ENCODE measurements at regions not wholly inside any gene's neighbourhood (a gene's known extent, or its start where the extent isn't known, plus 50 kb on each side); places are given as distances from the start of the nearest gene placed in this dataset.
"Not testable (repeated sequence)": the region's sequence is repeated elsewhere in the genome, so short reads cannot be mapped to it uniquely, and the experiment has no call there.

DNA sequence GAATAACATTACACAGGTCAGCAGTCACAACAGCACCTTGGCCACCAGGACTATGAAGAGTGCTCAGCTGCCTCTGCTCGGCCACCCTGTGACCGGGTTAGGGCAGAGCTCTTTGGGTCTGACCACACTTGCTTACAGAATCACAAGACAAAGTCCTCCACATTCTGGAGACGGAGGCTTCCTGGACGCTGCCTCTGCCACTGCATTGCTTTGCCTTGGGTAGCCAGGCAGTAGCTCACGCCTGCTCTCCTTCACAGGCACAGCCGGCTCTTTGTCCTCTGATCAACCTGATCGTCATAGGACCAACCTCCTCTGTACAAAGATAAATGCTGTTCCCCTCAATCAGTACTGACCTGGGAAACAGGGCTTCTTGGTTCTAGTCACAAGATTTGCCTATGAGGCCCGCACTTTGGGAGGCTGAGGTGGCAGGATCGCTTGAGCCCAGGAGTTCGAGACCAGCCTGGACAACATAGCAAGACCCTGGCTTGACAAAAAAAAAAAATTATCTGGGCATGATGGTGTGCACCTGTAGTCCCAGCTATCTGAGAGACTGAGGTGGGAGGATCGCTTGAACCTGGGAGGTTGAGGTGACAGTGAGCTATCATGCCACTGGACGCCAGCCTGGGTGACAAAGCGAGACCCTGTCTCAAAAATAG is 128.4 kb upstream of the IER5L start:
- no peak for DNase-seq

DNA sequence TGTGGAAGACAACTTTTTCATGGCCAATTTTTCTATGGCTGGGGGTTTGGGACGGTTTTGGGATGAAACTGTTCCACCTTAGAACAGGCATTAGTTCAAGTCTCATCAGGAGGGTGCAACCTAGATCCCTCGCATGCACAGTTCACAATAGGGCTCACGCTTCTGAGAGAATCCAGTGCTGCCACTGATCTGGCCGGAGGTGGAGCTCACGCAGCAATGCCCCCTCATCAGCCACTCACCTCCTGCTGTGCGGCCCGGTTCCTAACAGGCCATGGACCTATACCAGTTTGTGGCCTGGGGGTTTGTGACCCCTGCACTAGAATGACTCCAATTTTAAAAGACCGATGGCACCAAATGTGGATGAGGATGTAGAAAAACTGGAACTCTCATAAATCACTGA is 127.2 kb upstream of the IER5L start:
- DNase-seq = no peak

DNA sequence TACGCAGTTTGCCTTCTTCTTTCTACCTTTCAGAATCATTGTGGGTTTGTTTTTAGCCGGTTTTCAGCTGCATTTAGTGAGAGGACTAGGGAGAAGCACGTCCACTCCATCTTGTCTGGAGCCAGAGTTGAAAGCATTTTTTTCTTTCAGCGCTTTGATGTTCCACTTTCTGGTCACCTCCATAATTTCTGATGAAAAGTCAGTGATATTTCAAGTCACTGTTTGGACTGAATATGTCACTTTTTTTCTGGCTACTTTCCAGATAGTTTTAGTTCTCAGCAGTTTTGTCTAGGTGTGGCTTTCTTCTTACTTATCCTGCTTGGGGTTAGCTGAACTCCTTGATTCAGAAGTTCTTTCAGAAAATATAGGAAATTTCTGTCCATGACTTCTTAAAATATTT is 123.9 kb upstream of the IER5L start:
- DNase-seq = no peak

DNA sequence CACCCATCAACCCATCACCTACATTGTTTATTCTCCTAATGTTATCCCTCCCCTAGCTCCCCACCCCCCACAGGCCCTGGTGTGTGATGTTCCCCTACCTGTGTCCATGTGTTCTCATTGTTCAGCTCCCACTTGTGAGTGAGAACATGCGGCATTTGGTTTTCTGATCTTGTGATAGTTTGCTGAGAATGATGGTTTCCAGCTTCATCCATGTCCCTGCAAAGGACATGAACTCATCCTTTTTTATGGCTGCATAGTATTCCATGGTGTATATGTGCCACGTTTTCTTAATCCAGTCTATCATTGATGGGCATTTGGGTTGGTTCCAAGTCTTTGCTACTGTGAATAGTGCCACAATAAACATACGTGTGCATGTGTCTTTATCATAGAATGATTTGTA is 118.1 kb upstream of the IER5L start:
- DNase-seq = not testable (repeated sequence)

DNA sequence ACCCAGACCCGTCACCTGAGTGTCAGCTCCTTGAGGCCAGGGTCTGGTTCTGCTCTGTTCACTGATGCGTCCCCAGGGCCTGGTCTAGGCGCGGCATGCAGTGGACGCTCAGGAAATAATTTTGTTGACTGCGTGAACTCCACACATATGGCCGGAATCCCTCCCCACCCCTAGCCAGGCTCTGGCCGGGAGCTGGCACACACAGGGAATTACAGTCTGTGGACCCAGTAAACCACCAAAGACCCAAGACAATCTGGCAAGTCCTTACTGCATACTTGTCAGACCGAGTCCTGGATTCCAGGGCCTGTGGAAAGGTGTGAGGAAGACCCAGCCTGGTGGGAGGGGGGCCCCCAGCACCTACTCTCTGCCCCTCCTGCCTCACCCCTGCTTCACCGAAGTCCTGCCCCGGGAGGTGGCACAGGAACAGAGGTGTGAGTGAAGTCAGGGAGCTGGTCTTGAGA is 113.0 kb upstream of the IER5L start:
- DNase-seq = no peak

DNA sequence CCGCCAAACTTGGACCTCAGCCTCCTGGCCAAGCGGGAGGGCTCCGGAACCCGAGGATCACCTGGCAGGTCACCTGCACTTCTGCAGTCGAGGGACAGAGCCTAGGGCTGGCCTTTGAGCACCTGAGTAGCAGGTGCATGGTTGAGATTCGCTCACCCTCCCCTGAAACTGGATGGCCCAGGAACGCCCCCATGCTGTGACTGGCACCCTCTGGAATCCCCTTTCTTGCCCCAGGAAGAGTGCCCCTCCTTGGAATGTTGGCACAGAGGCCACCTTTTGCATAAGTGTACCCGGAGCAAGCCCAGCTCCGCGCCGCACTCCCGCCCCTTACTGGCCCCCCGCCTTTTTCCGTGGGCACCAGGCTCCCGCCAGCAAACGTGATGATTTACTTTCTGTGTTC is 112.5 kb upstream of the IER5L start:
- no peak for DNase-seq

DNA sequence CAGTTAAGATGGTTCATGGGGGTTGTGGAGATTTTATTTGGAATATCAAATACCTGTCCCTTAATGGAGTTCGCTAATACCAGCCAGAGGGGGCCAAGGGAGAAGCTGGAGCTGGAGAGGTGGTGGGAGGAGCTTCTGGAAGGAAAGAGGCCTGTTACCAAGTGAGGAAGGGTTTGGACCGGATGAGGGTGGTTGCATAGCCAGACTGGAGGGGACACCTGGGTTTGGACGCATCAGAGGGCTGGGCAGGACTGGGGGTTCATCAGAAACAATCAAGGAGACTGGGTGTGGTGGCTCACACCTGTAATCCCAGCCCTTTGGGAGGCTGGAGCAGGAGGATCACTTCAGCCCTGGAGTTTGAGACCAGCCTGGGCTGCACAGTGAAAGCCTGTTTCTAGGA is 111.8 kb upstream of the IER5L start:
- no peak for DNase-seq

DNA sequence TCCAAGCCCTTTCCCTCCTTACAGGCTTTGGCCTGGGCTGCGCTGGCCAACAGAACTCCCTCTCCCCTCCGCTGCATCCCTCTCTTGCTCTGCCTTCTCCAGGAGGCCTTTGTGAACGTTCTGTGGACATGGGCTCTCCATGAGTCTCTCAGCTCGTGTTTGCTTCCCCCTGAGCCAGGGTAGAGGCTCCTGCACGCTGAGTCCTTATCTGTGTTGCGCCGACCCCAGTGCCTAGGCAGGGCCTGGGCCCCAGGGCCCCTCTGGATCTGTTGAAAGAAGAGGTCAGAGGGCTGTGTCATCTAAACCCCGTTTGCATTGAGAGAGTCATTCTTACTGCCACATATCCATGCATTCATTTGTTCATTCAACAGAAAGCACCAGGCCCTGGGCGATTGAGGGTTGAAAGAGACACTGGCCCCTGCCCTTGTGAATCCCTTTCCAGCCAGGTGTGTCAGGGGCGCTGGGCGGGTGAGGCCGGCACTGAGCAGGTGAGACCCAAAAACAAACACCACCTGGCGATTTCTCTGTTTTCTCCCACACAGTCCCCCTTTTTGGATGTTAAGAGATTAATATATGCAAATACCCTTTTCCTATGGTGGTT is 111.2 kb upstream of the IER5L start:
- no peak for DNase-seq

DNA sequence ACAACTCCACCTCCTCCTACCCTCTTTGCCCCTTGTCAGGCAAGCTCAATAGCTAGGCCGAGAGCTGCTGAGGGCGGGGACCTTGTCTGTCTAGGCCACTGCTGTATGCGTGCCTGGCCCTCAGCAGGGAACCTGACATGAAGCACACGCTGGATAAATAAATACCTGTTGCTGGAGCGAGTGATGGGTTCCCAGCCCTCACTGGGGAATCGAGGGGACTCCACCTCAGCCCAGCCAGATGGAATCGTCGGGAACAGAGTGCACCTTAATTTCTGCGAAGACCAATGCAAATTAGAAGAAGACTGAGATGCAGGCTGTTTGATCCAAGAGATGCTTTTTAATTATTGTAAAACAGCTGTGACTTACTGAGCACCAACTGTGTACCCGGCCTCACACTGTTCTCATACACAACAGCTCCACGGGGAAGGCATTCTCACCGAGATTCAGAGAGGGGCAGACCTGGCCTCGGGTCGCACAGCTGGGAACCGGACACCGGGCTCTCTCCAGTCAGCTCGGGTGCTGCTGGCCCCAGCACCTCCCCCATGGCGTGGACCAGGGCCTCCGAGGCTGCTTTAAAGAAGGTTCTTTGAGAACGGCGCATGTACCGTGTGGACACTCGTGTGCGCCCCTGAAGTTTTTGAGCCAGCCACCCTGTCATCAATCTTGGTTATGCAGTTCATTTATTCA is 109.7 kb upstream of the IER5L start:
- no peak for DNase-seq

DNA sequence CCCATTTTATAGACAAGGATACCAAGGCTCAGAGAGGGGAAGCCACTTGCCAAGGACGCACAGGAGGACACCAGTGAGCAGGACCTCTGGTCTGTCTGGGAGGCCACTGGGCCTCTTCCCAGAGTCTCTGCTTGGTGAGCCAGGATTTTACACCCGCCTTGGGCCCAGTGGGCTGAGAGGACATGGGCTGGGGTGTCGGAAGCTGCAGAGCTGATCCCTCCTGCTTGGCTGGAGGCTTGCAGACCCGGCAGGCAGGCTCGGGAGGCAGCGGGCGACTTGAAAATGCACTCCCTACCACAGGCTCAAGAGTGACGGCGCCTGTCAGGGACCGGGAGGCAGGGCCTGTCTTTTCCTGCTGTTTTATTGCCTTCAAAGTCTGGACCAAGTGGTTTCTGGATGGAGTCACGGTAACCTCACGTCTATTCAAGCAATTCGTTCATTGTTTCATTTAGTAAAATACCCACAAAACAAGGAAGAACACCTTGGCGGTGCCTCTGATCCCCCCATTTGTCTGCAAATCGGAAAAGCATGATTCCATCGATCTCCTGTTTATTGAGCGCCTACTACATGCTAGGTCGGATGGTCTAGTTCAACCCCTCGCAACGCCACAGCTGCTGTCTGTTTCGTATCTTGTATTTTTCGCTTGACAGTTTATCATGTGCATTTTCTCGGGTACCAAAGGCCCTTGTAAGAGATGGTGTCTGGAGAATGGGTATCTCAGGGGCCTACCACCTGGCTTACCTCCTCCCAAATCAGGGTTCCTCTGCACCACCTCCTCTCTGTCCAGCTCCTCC is 108.1 kb upstream of the IER5L start:
- no peak for DNase-seq

DNA sequence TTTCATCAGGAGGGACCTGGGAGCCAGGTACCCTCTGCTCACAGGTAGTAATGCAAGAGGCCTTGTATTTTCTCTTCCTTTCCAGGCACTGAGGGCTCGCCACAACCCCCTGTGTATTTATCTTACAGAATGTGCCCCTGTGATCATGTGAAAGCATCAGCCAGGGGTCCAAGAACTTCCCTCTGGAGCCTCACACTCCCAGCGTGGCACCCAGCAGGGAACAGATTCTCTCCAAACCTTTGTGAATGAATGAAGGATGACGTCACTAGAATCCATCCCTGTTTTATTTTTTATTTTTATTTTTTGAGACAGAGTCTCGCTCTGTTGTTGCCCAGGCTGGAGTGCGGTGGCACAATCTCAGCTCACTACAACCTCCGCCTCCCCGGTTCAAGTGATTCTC is 107.3 kb upstream of the IER5L start:
- no peak for DNase-seq

DNA sequence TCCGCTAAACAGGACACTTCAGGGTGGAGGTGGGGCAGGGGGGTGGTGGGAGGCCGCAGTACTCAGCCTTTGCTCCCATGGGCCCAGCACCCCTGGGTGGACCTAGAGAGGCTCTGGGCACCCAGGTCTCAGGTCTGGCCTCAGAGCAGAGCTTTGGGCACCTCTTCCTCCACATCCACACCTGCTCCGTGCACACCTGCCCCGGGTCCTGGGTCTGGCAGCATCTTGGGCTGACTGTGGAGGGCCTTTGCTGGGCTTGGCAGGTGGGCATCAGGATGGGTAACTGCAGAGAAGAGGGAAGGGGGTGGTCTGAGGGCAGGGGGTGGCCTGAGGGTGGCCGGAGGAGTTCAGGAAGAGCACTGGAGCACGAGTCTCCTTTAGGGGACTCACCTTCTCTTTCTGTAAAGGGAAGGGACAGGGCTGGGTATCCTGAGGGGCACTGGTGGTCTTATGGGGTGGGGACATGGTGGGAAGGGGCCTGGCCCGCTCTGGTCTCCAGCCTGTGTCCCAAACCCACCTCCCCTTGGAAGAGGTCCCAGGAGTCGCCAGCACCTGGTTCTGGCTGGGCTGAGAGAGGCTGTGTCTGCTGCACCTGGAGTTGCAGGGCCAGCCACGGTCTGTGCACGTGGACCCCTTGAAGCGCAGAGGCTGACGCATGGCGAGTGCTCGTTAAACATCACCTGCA is 106.7 kb upstream of the IER5L start:
- no peak for DNase-seq

DNA sequence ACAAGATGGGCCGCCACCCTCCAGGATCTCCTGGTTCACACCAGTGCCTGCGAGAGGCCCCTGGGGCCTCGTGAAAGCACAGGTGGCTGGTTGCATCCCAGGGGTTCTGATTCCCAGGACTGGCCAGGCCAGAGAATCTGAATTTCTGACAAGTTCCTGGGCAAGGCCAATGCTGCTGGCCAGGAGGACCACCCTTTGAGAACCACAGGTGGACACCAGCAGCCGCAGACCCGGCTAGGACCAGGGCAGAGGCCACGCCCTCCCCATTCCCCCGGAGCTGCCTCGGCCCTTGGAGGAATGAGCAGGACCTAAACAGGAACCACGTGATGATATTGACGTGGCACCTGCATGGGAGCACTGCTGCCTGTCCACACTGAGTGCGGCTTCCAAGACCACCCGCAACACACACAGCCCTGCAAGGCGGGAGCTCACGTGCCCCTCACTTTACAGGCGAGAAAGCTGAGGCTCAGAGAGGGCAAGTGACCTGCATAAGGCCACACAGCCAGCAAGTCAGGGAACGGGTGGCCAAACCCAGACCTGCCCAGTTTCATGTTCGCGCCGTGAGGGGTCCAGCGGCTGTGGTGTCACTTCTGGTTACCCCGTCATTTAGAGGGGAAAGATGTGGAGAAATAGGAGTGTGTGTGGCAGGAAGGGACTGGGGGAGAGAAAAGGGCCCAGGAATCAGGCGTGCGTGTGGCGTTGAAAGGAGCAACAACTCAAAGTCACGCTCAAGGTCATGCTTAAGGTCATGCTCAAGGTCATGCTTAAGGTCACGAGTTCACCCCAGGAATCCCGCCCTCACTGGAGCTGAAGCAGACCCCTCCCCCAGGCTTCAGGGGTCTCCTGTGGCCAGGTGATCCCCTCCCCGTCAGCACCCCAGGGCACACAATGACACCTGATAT is 105.9 kb upstream of the IER5L start:
- DNase-seq = no peak

DNA sequence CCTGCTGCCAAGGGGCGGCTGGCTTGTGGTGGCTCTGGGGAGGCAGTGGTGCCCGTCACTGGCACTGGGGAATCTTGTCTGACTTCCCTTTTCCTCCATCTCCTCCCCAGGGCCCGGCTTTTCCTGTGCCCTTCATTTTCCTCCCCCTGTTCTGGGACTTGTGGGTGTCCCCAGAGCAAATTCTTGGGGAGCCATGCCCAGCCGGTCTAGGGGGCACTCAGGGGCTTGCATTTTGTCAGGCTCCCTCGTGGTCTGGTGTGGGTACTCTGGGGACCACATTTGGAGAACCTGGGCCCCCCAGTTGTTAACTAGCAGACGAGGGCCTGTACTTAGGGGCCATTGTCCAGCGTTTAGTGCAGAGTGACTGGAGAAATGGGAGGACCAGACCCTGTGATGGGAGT is 105.2 kb upstream of the IER5L start:
- DNase-seq = no peak

DNA sequence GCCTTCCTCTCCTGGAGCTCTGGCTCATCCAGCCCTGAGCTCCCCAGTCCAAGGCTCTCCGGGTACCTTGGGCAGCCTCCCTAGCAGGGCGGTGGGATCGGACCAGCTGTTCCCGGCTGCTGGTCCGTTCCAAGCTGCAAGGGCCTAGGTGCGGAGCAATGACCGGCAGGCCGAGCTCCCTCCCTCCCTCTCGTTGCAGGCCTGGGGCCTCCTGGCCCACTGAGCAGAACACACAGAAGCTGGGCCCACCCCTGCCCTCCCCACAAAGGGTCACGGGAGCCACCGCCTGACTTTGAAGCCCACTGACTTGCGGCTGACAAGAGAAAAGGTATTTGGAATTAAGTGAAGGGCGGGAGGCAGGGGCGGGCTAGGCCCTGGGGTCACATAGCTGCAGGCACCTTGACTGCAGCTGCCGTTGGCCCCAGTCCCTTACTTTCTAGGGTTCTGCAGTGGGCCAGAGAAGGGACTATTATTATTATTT is 104.7 kb upstream of the IER5L start:
- DNase-seq = no peak

DNA sequence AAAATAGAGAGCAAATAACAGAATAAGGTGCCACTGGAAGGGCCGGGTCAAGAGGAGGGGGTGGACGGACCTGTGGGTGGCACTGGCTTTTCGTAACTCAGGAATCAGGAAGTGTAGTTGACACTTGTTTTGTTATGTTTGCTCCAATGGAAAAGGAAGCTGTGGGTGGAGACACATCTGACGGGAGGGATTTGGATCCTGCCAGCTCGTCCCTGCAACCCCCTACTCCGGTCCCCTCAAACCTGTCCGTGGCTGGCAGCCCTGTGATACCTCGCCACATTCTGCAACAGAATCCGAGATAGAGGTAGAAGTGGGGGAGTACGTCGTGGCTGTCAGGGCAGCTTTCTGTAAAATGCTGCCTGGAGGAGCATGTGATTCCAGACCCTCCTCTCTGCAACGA is 104.2 kb upstream of the IER5L start:
- DNase-seq = no peak

DNA sequence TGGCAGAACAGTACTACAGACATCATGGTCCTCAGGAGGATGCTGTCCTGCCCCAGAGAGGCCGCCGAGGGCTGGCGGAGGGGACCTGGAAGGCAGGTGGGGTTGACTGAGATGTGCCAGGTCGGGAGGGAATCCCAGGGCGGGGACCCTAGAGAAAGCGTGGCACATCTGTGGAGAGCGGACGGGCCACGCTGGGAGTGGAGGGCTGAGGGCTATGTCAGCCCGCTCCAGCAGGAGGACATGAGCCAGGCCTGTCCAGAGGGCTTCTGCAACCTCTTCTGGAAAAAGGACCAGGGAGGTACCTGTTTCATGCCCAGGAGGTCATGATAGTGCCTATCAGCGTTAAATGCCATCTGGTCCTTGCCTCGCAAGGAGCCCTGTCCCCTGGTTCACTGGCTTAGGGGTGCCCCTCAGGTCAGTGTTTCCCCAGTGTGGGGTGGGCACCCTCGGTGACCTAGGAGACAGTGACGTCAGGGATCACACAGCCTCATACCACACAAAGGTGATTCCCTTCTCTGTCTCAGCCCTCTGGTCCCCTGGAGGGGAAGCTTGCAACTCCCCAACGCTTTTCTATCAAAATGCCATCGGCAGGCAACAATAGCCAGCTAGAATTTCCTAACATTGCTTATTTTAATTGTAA is 103.6 kb upstream of the IER5L start:
- no peak for DNase-seq

DNA sequence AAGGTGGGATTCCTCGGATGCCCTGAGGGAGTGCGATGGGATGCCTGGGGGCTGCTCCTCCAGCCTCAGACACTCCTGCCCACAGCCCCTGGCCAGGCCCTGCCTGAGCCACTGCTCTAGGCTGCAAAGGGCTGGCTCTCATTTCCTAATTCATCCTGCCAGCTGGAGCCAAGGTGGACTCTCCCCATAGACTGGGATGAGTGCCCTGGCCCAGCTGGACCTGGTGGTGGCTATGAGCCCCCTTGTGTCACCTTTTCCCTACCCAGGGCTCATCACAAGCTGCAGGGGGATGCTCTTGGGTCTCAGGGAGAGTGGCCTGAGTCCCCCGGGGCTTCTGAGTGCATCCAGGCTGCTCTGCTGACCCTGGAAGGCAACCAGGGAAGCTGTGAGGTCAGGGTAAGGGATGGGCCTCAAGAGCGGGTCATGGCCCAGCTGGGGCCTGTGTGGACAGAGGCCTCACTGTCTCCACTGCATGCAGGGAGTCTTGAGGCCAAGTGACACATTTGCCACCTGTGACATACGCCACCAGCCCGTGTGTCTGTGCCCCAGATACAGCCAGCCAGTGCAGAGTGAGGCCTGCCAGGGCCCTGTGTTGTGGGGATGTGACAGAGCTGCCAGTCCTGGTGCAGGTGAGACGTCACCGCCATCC is 102.7 kb upstream of the IER5L start:
- DNase-seq = no peak

DNA sequence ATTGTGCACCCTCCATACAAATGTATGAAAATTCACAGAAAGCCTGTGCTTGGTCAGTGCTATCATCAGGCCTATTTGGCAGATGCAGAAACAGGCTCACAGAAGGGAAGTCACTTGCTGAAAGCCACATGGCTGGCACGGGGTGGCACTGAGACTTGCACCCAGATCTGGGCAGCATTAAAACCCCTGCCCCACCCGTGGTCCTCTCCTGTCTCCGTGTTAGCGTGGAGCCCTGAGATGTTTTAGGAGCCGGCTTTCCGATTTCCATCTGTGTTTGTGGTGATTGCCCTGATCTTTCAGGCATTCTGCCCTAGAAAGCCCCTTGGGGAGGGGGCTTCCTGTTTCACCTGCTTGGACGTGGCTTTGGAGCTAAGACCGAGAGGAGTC is 102.2 kb upstream of the IER5L start:
- DNase-seq = no peak

DNA sequence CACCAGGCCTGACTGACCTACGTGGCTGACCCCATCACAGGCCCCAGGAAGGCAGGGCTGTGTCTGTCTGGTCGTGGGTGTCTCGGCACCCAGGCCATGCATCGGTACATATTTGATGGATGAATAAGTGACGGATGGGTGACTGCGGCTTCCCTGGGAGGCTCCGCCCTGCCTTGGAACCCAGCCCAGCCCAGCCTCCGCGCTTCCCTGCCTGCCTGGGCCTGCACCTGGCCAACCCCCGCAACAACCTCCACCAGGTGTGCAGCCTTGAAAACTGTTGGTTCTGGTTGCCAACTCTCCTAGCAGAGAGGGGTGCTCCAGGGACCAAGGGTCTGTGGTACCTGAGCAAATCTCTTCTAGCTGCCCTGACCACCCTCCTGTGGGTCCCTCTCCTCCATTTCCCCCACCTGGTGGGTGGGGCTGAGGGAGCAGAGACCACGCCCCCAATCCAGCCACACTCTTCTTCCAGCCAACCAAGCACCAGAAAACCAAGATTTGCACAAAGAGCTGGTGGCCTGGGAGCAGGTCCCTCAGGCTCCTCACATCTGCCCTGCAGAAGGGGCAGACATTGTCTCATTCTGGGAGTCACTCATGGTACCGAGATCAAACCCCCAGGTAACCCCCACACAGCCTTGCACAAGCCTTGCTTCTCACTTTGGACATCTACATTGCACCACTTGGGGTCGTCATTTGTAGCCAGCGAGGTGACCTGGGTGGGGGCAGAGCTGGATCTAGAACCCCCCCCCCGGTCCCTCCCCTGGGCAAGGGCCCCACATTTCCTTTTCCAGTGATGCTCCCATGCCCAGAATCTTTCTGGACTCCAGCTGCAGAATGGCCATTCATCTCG is 100.6 kb upstream of the IER5L start:
- DNase-seq = no peak
